Cardiac muscle cell (in vitro differentiated cells and primary cell): ENCODE measurements at regions not wholly inside any gene's neighbourhood (a gene's known extent, or its start where the extent isn't known, plus 50 kb on each side); places are given as distances from the start of the nearest gene placed in this dataset.
A peak's percentile ranks its signal among the peaks of the same experiment; 100 is the strongest.

ENCODE experiments used
- DNase-seq, 2 donors: peaks; one replicate each; pipeline versions ENCODE4 v3.0.0 to v3.0.0-alpha.2; 2010 to 2017; ENCODE audit warnings: low read depth in 1 of 2, low spot score in 1 of 2
- H3K27ac ChIP-seq: fragments of 200-600 bp; sonication (generic); 2 replicates; pipeline ENCODE4 v1.5.1; 2016
- H3K27me3 ChIP-seq: fragments of 200-600 bp; sonication (generic); 2 replicates; pipeline ENCODE4 v1.6.0; 2016; ENCODE audit warnings: control low read depth
- H3K36me3 ChIP-seq: fragments of 200-600 bp; sonication (generic); 2 replicates; pipeline ENCODE4 v1.5.1; 2016; ENCODE audit warnings: control low read depth
- H3K4me1 ChIP-seq: fragments of 200-600 bp; sonication (generic); 2 replicates; pipeline ENCODE4 v1.8.1; 2017; ENCODE audit warnings: low read depth, mild to moderate bottlenecking, mixed run types
- H3K4me3 ChIP-seq: fragments of 200-600 bp; sonication (generic); 2 replicates; pipeline ENCODE4 v1.5.1; 2016; ENCODE audit warnings: mild to moderate bottlenecking
- H3K9me3 ChIP-seq: fragments of 200-600 bp; sonication (generic); 2 replicates; pipeline ENCODE4 v1.5.1; 2017; ENCODE audit warnings: low read depth, mild to moderate bottlenecking, control low read depth
- CTCF ChIP-seq: IDR thresholded peaks from 2 replicates; pipeline ENCODE4 v1.5.1; 2012; ENCODE audit warnings: low read depth, mild to moderate bottlenecking, low read length

- Histone ChIP-seq H3K27me3 (no peaks in the 10 kb centered on the region), H3K36me3 (no peaks in the 10 kb centered on the region), H3K27ac (no peak overlapping the region), H3K4me3 (no peak overlapping the region), H3K9me3 (no peaks in the 10 kb centered on the region), H3K4me1 (peaks cover 11% of the 10 kb centered on the region)
- DNase-seq, result no peak
- no peak for TF ChIP-seq CTCF
Measured at GRCh38 chr14:34032720-34033119, 81.8 kb upstream of the EGLN3 start.

GRCh38 chr14:34030864-34031263 is 80.0 kb upstream of the EGLN3 start:
- TF ChIP-seq CTCF, result no peak
- Histone ChIP-seq H3K27me3 (no peaks in the 10 kb centered on the region), H3K4me1 (peaks cover 11% of the 10 kb centered on the region), H3K4me3 (no peak overlapping the region), H3K9me3 (no peaks in the 10 kb centered on the region), H3K36me3 (no peaks in the 10 kb centered on the region), H3K27ac (no peak overlapping the region)
- DNase-seq, result peak in 1 of 2 donors; percentile 89

- Histone ChIP-seq H3K4me3 (no peak overlapping the region), H3K27me3 (no peaks in the 10 kb centered on the region), H3K4me1 (peaks cover 11% of the 10 kb centered on the region), H3K9me3 (no peaks in the 10 kb centered on the region), H3K36me3 (no peaks in the 10 kb centered on the region), H3K27ac (no peak overlapping the region)
- peak in 1 of 2 donors; percentile 88 for DNase-seq
- TF ChIP-seq CTCF, result no peak
Measured at GRCh38 chr14:34029921-34030334, 79.1 kb upstream of the EGLN3 start.

GRCh38 chr14:34027990-34028495 is 77.2 kb upstream of the EGLN3 start:
- H3K36me3 ChIP-seq, result no peaks in the 10 kb centered on the region
- H3K9me3 ChIP-seq, result no peaks in the 10 kb centered on the region
- no peak overlapping the region for H3K4me3 ChIP-seq
- H3K27me3 ChIP-seq, result no peaks in the 10 kb centered on the region
- no peak for DNase-seq
- H3K4me1 ChIP-seq, result peaks cover 11% of the 10 kb centered on the region
- H3K27ac ChIP-seq, result no peak overlapping the region
- TF ChIP-seq CTCF, result no peak

- H3K9me3 ChIP-seq, result no peaks in the 10 kb centered on the region
- no peak overlapping the region for H3K27ac ChIP-seq
- H3K4me3 ChIP-seq, result no peak overlapping the region
- H3K36me3 ChIP-seq, result no peaks in the 10 kb centered on the region
- H3K27me3 ChIP-seq, result no peaks in the 10 kb centered on the region
- no peak for DNase-seq
- H3K4me1 ChIP-seq, result peaks cover 11% of the 10 kb centered on the region
- TF ChIP-seq CTCF, result no peak
Measured at GRCh38 chr14:34027130-34027989, 76.5 kb upstream of the EGLN3 start.
